B cell (primary cell): ENCODE measurements at regions not wholly inside any gene's neighbourhood (a gene's known extent, or its start where the extent isn't known, plus 50 kb on each side); places are given as distances from the start of the nearest gene placed in this dataset.

ENCODE experiments used
- CTCF ChIP-seq: fragments of 200-600 bp; IDR thresholded peaks from one replicate; pipeline ENCODE4 v1.8.0; 2022; ENCODE audit warnings: antibody characterized with exemption, mild to moderate bottlenecking
- EZH2 ChIP-seq: IDR thresholded peaks from 2 replicates; pipeline ENCODE4 v1.6.1; 2012; ENCODE audit warnings: borderline replicate concordance, low read depth, mild to moderate bottlenecking, moderate library complexity, low read length; ENCODE audit not compliant: insufficient read depth, poor library complexity, severe bottlenecking

- TF ChIP-seq CTCF: no peak
- no peak for TF ChIP-seq EZH2
These were observed 392.5 kb downstream of the ZNF674 start for GRCh38 chrX:46152756-46153155.
